ENCODE measurements at regions not wholly inside any gene's neighbourhood (a gene's known extent, or its start where the extent isn't known, plus 50 kb on each side); places are given as distances from the start of the nearest gene placed in this dataset.

GRCh38 chr11:95690100-95690499 lies 99.5 kb downstream of the FAM76B start:
- DNase-seq = no peak

- DNase-seq = no peak
These were observed 100.9 kb downstream of the FAM76B start for GRCh38 chr11:95688501-95689222.

- no peak for DNase-seq
These were observed 101.6 kb downstream of the FAM76B start for GRCh38 chr11:95688015-95688414.

GRCh38 chr11:95686265-95686664 lies 103.3 kb downstream of the FAM76B start:
- DNase-seq = no peak

- no peak for DNase-seq
These were observed 104.9 kb downstream of the FAM76B start for GRCh38 chr11:95684701-95685100.

GRCh38 chr11:95684170-95684569 lies 105.4 kb downstream of the FAM76B start:
- DNase-seq = no peak

- no peak for DNase-seq
These were observed 107.0 kb downstream of the FAM76B start for GRCh38 chr11:95682552-95682951.

GRCh38 chr11:95680169-95680929 lies 109.2 kb downstream of the FAM76B start:
- DNase-seq = no peak

- no peak for DNase-seq
These were observed 110.6 kb downstream of the FAM76B start for GRCh38 chr11:95678988-95679387.

GRCh38 chr11:95676308-95676707 lies 113.3 kb downstream of the FAM76B start:
- no peak for DNase-seq

- no peak for DNase-seq
These were observed 114.0 kb downstream of the FAM76B start for GRCh38 chr11:95675585-95675984.

GRCh38 chr11:95674657-95675358 lies 114.8 kb downstream of the FAM76B start:
- DNase-seq = no peak

- DNase-seq = no peak
These were observed 117.8 kb downstream of the FAM76B start for GRCh38 chr11:95671768-95672167.

- no peak for DNase-seq
These were observed 121.5 kb downstream of the FAM76B start for GRCh38 chr11:95668131-95668530.

- DNase-seq = no peak
These were observed 128.4 kb downstream of the FAM76B start for GRCh38 chr11:95661162-95661561.

- DNase-seq = no peak
These were observed 129.5 kb downstream of the FAM76B start for GRCh38 chr11:95660038-95660437.

GRCh38 chr11:95659088-95659487 lies 130.5 kb downstream of the FAM76B start:
- DNase-seq = no peak

GRCh38 chr11:95655536-95655935 lies 134.0 kb downstream of the FAM76B start:
- no peak for DNase-seq

GRCh38 chr11:95653680-95654079 lies 135.9 kb downstream of the FAM76B start:
- DNase-seq = no peak

- DNase-seq = no peak
These were observed 136.5 kb downstream of the FAM76B start for GRCh38 chr11:95653099-95653498.

- no peak for DNase-seq
These were observed 137.5 kb downstream of the FAM76B start for GRCh38 chr11:95652002-95652472.

GRCh38 chr11:95650276-95650675 lies 139.3 kb downstream of the FAM76B start:
- no peak for DNase-seq

GRCh38 chr11:95647871-95648270 lies 141.7 kb downstream of the FAM76B start:
- no peak for DNase-seq

GRCh38 chr11:95647355-95647754 lies 142.2 kb downstream of the FAM76B start:
- no peak for DNase-seq
